ENCODE measurements at regions not wholly inside any gene's neighbourhood (a gene's known extent, or its start where the extent isn't known, plus 50 kb on each side); places are given as distances from the start of the nearest gene placed in this dataset.

GRCh38 chr15:98040146-98040545 lies 79.6 kb downstream of the ARRDC4 start:
- TF ChIP-seq CTCF (IDR thresholded peaks at IDR 0.05; ENCODE audit: low read depth, low read length) (no peak), MAX (IDR thresholded peaks at IDR 0.05; ENCODE audit: low read depth, low read length) (no peak)

Measured in NB4 (cell line).